Stimulated activated CD4-positive, alpha-beta T cell treated with anti-CD3 and anti-CD28 coated beads, Interleukin-2, amount 100 ng/mL, for 48 hours (primary cell): ENCODE measurements at regions not wholly inside any gene's neighbourhood (a gene's known extent, or its start where the extent isn't known, plus 50 kb on each side); places are given as distances from the start of the nearest gene placed in this dataset.

Source experiments
- DNase-seq, 2 donors: peaks; one replicate each; pipeline ENCODE4 v3.0.0-alpha.2; 2020

- DNase-seq = no peak
Measured at GRCh38 chr22:49295851-49296560, 531.7 kb downstream of the BRD1 start.

DNA sequence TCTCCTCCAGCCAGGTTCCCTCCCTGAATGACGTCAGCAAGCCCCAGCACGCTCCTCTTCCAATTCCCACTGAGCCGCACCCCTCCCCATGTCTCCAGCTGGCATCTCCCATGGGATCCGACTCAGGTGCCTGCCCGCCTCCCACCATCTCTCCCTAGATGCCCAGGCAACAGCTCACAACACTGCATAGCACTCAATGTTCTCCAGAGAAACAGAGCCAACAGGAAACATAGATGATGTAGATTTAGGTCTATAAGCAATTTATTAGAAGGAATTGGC lies 532.3 kb downstream of the BRD1 start:
- DNase-seq = no peak

- no peak for DNase-seq
Measured at GRCh38 chr22:49294656-49295464, 532.8 kb downstream of the BRD1 start.

- no peak for DNase-seq
Measured at GRCh38 chr22:49292909-49293308, 534.8 kb downstream of the BRD1 start.

DNA sequence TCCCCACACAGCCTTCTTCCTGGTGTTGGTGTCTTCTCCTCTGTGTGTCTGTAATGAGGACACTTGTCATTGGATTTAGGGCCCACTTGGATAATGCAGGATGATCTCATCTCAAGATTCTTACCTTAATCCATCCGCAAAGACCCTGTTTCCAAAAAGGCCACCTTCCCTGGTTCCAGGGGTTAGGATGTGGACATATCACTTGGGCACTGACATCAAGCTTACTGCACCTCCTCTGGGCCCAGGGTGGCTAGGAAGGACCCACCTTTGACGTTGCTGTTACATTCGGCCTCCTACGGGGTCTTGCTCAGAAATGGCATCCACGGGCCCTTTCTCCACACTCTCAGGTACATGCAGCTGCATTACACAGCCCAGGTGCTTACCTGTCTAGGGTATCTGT lies 535.9 kb downstream of the BRD1 start:
- DNase-seq = no peak

GRCh38 chr22:49291169-49291568 lies 536.5 kb downstream of the BRD1 start:
- DNase-seq = no peak

GRCh38 chr22:49290711-49291110 lies 537.0 kb downstream of the BRD1 start:
- DNase-seq = no peak

- no peak for DNase-seq
Measured at GRCh38 chr22:49289822-49290679, 537.6 kb downstream of the BRD1 start.

DNA sequence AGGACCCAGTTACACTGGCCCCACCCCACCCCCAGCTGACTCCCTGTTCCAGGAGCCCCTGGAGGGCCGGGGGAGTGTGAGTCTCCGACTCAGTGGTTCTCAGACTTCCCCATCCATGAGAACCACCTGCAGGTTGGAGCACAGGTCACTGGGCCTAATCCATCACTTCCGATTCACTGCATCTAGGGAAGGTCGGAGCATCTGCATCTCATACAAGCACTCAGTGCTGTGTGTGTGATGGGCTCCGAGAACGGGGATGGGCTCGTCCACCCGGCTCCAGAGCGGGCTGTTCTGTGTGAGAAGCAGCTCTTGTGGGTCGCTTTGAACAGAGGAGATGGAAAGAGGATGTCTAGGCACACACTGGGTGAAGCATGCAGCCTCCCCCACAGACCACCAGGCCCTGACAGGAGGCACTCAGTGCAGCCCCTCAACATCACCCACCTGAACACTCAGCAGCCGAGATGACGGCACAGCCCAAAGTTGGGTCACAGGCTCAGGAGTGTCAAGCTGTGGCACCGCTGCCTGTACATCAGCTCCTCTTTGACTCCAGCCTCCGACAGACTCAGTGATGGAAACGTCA lies 541.4 kb downstream of the BRD1 start:
- DNase-seq = no peak

- DNase-seq = no peak
Measured at GRCh38 chr22:49284931-49285330, 542.7 kb downstream of the BRD1 start.

DNA sequence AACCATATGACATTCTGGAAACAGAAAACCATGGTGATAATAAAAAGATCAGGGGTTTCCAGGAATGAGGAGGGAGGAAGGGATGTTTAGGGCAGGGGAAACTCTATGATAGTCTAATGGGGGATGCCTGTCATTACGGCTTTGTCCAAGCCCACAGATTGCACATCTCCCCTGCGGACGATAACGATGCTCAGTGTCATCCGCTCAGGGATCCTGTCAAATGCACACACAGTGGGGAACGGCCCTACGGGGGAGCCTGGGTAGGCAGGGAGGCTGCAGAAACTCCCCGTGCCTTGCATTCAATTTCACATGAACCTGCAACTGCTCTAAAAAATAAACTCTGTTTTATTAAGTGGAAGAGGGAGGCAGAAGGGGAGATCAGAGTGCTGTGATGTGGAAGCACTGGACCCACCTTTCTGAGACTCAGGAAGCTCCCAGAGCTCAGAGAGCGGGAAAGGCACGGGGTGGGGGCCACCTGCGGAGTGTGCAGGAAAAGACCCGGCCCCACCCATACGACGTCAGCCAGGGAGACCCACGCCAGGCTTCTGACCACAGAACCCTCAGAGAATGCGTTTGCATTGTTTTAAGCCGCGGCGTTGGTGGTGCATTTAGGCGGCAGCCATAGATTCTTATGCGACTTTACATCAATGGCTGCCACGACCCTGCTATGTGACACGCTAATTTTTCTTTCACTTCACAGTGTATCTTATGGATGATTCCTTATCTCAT lies 543.5 kb downstream of the BRD1 start:
- DNase-seq = no peak

GRCh38 chr22:49282596-49282995 lies 545.1 kb downstream of the BRD1 start:
- DNase-seq = no peak

DNA sequence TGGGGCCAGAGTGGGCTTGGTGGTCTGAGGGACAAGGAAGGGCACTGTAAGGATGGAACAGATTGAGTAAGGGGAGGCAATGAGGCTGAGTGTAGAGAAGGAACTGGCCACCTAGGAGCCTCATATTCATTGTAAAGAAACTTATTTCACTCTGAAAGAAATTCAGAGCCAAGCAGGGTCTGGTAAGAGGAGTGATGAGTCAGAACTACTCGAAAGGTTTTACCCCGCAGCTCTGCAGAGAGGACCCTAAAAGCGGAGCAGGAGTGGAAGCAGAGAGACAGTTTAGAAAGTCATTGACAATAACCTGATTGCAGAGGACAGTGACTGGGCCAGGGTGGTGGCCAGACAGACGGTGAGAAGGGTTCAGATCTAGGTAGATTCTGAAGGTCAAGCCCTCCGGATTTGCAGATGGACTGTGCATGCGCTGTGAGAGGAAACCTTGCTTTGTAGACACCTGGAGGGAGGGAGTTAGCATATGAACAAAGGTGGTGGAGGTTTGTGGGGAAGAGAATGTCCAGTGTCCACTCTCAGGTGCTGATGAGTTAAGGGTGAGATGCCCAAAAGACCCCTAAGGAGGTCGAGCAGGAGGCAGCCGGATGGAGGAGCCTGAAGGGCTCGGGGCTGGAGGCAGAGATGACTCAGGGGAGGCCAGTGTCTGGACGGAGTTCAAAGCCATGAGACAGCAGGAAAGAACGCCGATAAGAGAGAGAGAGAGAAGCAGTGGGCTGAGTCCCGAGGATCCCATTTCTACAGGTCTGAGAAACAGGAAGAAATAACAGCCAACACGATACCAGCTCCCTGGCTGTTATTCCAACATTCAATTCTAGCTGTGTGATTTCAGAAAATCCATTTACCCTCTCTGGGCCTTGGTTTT lies 546.0 kb downstream of the BRD1 start:
- no peak for DNase-seq

DNA sequence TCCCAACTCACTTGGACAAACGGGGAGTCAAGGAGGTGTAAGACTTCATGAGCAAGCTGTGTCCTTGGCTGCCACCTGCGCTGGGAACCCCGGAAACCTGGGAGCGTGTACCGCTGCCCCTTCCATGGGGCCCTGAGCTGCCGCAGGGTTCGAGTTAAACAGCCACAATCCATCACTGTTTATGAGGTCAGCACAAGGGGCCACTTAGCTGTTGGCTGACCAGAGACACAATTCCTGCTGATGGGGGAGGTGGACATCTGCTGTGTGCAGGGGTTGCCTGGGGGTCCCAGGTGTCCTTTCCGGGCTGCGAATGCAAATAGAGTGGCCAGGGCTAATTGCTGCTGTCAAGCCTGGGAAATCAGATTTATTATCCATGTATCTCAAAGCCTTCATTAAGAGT lies 549.3 kb downstream of the BRD1 start:
- no peak for DNase-seq

DNA sequence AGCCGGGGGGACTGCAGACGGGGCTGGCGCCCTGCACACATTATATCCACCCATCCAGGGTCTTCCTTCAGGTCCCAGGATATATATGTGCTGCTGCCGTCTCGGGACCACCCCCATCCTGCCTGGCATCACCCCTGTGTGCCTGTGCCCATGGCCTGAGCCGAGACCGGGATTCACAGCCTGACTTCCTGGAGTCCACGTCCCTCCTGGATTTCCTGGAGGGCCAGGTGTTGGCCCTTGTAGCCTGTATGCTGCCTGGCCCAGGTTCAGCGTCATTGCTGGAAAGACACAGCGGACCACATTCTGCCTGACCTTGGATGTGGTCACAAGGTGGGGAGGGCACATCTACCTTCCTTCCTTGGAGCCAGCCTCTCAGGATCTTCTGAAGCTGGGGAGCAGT lies 551.1 kb downstream of the BRD1 start:
- DNase-seq = no peak

DNA sequence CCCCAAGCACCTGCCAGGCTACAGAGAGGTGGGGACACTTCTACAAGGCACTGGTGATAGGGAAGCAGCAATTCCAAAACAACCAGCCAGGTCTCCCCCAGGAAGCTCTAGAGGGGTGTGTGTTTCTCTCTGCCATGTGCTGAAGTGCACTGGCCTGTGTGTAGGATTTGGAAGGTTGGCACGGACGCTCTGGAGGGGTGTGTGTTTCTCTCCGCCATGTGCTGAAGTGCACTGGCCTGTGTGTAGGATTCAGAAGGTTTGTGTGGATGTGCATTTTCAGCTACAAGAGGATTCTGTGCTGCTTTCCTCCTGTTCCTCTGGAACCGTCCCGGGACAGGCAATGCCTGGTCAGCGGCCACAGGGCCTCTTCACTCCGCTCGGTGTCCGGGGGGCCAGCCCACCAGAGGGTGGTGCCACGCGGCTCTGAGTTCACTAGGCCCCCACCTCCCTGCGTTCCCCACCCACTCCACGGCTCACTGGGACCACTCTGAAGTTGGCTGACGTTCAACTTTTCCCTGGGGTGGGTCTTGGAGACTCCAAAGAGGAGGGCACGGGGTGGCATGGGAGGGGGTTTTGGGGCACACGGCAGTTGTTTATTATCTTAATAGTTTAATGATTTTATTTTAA lies 552.8 kb downstream of the BRD1 start:
- DNase-seq = no peak

DNA sequence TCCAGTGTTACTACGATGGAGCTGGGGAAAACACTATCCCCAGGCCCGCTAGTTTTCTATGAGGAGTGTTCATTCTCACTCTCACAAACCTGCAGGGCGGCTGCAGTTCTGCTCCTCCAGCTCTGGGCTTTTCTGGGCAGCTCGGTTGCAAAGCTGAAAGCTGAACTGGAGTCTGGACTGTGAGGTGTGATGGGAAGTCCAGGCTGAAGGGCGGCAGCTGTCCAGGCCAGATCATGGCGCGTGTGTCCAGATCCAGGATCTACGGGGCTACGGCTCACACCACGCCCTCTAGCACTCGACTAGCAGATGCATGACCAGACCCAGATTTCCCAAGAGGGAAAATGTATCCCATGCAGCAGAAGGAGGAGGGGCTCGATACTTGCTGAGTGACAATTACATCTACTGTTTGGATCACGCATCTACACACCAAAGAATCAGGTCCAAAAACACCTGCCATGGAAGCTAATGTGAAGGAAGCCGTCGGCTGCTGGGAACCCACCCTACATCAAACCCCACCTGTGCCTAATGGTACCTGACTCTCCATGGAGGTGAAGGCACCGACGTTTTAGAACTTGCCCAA lies 555.0 kb downstream of the BRD1 start:
- DNase-seq = no peak

DNA sequence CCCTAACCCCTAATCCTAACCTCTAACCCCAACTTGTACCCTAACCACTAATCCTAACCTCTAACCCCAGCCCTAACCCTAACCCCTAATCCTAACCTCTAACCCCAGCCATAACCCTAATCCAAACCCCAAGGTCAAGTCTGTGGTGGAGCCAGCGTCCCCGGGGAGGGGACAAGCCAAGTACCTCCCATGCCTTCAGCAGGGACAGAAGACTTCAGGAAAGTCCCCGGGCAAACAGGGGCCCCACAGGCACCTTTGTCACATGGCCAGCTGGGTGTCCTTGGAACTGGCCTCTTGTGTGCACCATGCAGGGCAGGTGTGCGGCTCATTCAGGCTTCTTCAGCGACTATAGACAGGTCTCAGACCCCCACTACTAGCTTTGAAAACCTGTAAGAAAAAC lies 555.8 kb downstream of the BRD1 start:
- DNase-seq = no peak

DNA sequence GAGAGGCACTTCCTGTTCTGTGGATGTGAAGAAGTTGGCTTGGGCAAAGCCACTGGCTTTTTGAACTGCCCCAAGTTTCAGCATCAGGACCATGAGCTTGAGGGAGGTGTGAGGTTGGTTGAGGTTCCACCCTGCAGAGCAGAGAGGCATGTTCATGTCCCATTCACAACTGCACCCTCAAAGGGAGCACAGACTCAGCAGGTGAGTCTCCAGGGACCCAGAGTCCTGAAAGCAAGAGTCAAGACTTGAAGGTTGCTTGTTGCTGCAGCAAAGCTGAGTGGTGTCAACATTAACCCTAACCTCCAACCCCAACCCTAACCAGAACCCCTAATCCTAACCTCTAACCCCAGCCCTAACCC lies 556.3 kb downstream of the BRD1 start:
- no peak for DNase-seq

GRCh38 chr22:49270595-49271368 lies 556.9 kb downstream of the BRD1 start:
- DNase-seq = no peak
